ENCODE measurements at regions not wholly inside any gene's neighbourhood (a gene's known extent, or its start where the extent isn't known, plus 50 kb on each side); places are given as distances from the start of the nearest gene placed in this dataset.

DNA sequence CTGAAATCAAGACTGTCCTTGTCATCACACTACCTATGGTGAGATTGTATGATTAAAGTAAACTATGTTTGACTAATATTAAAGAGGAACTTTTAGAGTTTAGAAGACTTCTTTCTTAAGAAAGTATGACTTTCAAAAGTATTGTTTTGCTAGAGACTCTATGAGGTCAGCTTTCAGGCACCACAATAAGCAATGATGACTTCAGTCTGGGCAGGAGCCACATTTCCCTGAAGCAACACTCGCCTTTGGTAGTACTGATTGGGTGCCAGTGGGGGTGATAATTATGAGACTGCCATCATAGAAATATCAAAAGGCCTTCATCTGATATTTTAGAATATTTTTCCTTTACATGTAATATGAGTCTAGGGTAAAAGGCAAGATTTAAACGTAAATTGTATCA is 212.6 kb downstream of the DTHD1 start:
- DNase-seq, result no peak

DNA sequence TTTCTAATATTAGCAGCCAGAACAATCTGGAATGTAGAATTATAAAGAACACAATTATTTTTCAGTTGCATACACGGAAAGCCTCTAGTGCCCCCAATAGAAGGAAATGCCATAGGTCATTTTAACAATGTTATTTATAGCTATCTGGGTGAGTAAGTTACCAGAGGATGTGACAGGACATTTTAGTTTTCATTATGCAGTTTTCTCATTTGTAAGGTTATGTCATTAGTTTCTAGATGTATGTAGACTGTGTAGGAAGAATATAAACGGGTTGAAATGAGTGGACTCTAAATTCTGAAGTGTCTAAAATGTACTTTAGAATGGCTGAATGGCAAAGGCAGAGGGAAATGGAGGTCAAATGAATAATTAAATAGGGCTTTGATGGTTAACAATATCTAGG is 213.3 kb downstream of the DTHD1 start:
- no peak for DNase-seq

DNA sequence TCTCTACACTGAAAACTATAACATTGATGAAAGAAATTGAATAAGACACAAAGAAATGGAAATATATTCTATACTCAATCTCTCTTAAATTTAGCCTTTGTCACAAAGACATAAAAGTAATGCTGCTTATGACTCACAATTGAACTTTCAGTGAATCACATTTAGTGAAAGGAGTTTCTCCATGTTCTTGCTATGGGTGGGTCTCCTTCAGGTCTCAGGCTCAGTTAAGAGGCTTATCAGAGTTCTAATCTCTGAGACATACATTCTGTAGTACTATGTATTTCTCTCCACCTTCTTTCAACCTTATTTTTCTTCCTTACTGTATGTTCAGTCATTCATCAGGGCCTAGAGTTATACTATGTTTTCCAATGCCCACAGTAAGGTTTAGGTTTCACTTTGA is 220.9 kb downstream of the DTHD1 start:
- DNase-seq, result no peak

DNA sequence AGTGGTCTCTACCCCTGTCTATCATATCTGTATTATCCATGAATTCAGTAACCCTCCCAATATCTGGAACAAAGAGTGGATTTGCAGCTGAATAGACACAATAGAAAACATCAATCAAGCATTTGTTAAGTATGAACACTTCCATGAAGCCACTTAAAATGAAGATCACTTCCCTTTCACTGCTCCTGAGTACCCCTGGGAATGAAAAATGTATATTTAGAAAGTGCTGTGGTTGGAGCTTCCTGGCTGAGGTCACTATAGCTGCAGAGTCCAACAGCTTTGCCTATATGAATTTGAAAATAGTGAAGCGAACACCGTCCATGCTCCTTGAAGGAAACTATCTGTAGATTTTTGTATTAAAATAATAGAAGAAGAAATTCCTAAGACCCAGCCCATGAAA is 227.0 kb downstream of the DTHD1 start:
- no peak for DNase-seq

DNA sequence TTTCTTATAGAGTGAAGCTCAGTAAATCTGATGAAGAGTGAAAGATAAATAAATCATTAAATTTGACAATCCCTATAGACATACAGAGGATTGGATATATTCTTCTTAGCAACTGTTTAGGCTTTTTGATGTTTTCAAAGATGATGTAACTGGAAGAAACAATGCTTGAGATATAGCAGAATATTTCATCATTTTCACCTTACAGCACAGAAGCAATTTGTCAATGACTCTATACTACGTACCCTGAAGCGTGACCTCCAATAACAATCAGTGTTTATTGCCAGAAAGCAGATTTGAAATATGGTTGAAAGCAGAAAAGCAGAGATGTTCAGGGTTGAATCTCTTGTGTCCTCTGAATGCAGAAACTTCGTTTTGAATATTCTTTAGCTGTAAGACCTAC is 228.4 kb downstream of the DTHD1 start:
- DNase-seq, result no peak

DNA sequence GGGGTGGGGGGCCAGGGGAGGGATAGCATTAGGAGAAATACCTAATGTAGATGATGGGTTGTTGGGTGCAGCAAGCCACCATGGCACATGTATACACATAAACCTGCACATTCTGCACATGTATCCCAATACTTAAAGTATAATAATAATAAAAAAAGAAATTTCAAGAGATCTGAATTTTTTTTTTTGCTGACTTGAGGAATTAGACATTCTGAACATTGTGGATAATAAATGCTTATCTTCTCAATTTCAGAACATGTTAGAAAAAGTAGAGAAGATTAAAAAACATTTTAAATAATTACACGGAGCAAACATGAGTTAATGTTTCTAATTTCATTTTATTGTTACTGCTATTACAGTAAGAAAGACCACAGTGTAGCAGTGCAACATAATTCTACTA is 230.4 kb downstream of the DTHD1 start:
- no peak for DNase-seq

DNA sequence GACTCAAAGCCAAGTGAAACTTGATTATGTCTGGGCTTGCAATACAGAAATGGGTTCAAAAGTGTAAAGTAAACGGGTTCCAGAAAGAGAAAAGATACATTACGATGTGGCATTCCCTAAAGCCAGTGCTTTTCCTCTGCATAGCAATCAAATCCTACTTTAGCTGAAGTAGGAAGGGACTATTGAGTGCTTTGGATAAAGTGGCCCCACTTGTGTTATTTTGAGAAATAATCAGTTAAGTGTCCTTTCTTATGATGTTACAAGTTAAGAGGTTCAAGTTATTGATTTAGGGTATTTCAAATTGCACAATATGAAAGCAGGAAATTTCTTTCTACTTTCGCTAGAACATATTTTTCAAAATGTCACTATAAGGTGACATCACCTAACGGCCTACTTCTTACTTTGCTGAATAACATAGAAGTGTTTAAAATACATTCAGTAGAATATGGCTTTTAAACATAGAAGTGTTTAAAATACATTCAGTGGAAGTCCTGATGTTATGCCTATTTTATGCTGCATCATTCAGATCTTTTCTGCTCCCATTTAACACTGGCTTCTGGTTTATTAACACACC is 235.2 kb downstream of the DTHD1 start:
- DNase-seq, result no peak

DNA sequence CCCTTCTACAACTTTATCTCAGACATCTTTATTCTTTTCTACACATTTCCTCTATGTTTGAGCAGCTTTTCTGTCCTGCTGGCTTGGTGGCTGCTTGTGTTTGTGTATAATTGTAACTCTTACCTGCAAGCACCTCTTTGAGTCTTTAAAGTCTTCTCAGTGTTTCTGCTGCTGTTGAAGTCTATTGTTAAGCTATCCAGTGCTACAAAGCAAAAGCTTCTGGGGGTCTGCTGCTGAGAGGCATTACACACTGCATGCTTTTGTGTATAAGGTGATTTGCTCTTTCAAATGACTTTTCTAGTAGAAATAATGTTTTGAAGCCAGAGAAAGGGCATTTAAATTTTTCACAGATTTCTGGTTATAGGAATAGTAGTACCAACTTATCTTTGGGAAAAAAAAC is 241.8 kb downstream of the DTHD1 start:
- DNase-seq, result no peak

DNA sequence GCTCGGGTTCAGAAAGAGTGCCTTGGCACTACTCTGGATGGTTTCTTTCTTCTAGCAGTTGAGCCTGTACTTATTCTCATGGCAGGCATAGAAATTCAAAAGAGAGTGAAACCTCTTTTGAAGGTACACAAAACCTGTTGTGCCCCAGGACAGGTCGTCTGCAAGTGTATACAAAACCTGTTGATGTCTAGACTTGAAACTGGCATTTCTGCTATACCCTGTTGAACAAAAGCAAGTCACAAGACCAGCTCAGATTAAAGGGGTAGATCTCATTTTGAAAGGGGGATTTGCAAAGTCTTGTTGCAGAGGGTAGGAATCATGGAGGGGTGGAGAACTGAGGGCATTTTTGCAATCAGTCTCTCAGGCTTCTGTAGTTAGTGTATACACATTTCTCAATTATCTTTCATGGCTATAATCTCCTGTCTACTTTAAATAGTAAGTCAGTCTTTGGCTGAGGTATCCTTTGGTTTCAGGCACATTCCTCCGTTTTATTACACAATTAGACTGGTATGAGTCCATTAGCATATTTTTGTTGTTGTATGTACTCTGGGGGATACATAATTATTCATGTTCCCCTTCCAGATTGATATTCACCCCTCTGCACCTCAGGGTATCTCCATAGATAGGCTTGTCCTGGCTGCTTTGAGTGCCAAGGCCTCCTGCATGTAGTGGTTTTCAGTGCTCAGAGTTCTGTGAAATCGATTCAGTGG is 251.4 kb downstream of the DTHD1 start:
- no peak for DNase-seq

DNA sequence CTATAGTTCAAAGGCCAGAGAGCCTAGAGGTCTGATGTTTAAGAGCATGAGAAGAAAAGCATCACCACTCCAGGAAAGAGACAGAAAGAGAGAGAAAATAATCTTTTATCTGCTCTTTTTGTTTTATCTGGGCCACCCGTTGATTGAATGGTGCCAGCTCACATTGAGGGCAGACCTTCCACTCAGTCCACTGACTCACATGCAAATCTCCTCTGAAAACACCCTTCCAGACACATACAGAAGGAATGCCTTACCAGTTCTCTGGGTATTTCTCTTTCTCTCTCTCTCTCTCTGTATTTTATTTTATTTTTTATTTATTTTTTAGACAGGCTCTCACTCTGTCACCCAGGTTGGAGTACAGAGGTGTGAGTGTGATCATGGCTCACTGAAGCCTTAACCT is 252.5 kb downstream of the DTHD1 start:
- no peak for DNase-seq

DNA sequence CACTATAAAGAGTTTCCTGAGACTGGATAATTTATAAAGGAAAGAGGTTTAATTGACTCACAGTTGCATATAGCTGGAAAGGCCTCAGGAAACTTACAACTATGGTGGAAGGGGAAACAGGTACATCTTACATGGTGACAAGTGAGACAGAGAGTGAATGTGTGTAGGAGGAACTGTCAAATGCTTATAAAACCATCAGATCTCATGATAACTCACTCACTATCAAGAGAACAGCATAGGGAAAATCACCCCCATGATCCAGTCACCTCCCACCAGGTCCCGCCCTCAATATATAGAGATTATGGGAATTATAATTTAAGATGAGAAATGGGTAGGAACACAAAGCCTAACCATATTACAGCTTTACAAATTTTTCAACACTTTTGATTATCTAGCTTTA is 266.0 kb downstream of the DTHD1 start:
- DNase-seq, result no peak

DNA sequence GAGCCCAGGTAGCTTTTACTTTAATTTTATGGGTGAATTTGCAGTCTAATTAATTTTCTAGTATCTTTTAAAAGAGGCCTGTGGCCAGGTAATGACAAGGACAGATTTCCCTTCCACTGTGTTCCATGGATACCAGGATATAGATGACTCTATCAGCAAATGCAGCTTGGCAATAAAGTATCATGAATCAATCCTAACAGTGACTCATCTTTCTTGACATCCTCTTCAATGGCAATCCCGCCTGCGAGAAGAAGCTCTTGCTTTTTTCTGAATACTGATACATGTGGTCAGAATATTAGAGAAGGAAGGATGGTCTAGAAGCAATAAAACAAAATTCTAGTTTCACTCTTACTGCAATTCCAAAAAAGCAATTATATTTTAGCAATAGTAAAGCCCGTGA is 267.8 kb downstream of the DTHD1 start:
- DNase-seq, result no peak

DNA sequence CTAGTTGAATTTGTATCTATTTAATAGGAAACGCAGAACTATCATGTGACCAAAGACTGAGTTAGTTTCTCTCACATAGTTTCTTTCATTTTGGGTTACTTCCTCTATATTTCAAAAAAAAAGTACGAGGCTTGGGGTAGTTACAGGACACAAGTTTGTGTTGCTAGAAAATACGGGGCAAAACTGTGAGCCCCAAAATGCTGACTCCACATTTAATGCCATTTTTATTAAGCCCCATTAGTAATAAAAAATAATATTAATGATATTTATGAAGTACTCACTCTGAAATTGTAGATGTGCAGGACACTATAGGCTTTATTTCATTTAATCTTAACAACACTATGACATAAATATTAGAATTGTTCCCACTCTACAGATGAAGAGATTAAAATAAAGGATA is 268.6 kb downstream of the DTHD1 start:
- no peak for DNase-seq

DNA sequence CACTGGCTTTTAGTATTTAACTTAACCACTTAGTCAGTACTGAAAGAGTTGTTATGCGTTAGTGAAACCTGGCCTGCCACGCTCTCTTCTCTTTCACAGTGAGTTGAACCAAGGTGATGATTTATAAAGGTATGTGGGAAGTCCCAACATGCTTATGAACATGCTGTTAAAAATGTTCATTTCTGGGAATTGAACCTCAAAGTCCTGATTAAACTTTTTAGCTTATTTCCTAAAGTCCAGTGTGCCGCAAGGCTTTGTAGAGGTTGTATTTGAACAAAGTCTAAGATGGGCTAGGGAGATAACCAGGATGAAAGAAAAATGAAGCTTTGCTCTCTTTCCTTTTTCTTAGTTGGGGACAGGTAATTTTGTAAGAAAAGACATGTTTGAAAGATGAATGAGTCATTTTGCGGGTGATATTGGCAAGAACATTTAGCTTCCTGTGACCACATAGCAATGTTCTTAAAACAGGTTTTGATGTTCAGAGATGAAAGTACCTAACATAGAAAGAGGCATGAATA is 270.3 kb downstream of the DTHD1 start:
- DNase-seq, result no peak

DNA sequence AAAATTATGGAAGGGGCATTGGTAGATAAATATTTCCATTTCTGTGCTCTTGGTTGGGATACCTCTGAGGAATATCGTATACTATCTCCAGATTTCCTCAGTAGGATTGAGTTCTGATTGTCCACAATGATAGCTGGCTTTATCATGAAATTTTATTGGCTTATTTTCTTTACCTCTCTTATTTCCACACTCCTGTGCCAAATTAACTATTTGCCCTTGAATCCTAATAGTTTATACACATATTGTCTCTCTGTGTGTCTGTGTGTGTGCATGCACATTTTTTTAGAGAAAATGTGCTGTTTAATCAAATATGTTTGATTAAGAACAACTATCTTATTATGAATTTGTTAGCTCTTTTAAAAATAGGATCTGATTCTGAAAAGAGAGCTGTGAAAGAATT is 271.6 kb downstream of the DTHD1 start:
- DNase-seq, result no peak

DNA sequence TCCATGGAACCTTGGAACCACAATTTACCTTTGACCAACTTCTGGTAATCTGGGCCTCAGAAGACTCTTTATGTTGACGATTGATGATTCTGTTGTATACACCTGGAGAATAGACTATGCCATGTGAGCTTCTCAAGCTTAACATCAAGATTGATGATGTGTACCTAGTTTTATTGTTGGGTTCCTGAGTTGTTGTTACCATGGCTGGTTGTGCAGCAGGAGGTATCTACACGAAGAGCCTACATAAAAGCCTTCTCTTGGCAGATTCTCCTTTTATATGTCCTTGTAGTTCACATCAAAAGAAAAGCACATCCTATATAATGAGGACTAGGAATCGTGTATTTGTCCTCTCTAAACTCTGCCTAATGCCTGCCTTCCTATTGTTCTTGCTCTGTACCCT is 272.0 kb downstream of the DTHD1 start:
- no peak for DNase-seq

DNA sequence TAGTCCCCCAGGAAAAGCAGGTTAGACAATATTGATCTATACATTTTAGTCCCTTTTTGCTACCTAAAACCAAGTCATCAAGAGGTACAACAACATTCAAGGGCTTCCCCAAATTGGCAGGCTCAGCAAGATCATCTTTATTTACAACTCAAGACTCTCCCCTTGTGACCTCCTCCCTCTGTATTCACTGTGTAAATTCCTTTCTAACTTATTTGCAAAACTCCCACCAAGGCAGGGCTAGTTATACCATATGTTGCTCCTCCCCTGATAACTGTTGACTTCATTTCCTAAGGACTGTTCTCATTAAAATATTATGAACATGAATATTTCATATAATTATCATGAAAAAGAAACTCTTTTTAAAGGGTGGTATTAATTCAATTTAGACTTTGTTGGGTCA is 275.6 kb downstream of the DTHD1 start:
- no peak for DNase-seq

DNA sequence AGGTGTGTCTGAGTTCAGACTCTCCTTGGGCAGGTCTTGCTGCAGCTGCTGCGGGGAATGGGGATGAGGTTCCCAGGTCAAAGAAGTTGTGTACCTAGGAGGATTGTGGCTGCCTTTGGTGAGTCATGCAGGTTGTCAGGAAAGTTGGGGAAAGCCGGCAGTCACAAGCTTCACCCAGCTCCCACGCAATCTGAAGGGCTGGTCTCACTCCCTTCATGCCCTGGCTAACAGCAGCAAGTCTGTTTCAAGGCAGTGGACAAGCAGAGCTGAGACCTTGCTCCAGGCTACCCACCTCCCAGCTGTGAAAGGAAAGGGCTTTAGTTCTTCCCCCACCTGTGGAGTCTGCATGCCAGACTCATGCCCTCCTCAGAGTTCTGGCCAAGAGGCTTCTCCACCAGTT is 287.2 kb downstream of the DTHD1 start:
- DNase-seq, result no peak

DNA sequence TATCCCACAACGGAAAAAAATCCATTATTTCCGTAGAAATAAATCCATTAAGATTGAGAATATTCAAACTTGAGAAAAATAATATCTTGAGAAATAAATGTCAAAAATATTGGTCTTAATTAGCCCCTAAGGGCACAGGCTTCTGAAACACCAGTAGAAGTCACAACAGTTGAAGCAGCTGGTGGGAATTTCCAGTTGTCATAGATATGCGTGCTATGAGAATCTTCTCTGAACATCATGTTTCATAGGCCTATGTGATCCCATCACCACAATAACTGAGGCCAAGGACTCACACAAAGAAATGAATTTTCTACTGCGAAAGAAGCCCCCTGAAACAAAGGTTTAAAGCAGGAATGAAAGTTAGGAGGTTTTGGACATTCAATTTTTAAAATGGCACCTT is 292.0 kb downstream of the DTHD1 start:
- DNase-seq, result no peak

DNA sequence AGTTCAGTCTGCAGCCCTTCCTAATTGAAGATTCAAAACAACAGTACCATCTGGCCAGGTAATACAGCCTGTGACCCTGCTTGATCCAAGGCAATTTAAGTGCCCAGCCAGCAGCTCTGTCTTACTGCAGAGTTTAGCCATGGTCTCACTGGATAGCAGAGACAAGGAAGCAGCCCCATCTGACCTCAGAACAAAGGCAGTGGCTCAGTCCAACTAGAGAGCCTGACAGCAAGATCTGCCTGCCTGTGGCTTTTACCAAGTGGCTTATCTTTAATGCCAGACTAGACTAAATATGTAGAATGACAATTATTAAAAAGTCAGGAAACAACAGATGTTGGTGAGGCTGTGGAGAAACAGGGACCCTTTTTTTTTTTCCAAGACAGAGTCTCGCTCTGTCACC is 293.4 kb downstream of the DTHD1 start:
- DNase-seq, result no peak

DNA sequence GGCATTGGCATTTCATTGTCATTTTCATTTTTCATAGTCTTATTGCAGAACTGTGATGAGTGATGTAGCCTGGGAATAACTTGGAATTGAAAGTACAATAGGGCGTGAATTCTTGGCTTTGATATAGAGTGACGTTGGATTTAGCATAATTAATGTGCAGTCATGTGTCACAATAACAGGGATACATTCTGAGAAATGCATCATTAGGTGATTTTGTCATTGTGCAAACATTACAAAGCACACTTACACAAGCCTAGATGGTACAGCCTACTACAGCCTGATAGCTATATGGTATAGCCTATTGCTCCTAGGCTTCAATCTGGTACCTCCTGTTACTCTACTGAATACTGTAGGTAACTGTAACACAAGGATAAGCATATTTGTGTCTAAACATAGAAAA is 300.8 kb downstream of the DTHD1 start:
- no peak for DNase-seq

DNA sequence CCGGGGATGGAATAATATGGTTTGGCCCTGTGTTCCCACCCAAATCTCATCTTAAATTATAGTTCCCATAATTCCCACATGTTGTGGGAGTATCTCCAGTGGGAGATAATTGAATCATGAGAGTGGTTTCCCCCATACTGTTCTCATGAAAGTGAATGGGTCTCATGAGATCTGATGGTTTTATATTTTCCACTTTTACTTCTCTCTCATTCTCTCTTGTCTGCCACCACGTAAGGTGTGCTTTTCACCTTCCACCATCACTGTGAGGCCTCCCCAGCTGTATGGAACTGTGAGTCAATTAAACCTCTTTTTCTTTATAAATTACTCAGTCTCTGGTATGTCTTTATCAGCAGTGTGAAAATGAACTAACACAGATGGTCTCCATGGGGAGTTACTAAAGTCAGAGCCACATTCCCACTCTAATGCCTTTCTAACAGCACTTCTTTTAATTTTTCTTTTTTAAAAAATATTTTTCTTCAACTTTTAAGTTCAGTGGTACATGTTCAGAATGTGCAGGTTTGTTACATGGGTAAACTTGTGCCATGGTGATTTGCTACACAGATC is 306.6 kb downstream of the DTHD1 start:
- no peak for DNase-seq

DNA sequence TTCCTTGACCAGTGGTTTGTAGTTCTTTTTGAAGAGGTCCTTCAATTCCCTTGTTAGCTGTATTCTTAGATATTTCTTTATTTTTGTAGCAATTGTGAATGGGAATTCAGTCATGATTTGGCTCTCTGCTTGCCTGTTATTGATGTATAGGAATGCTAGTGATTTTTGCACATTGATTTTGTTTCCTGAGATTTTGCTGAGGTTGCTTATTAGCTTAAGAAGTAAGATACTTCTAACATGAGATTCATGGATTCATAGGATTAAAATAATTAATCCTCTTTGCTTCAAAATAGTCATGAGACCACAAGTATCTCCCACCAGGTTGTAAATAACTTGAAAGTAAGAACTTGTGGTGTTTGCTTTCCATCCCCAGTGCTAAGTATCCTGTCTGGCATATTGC is 308.9 kb downstream of the DTHD1 start:
- DNase-seq, result no peak

DNA sequence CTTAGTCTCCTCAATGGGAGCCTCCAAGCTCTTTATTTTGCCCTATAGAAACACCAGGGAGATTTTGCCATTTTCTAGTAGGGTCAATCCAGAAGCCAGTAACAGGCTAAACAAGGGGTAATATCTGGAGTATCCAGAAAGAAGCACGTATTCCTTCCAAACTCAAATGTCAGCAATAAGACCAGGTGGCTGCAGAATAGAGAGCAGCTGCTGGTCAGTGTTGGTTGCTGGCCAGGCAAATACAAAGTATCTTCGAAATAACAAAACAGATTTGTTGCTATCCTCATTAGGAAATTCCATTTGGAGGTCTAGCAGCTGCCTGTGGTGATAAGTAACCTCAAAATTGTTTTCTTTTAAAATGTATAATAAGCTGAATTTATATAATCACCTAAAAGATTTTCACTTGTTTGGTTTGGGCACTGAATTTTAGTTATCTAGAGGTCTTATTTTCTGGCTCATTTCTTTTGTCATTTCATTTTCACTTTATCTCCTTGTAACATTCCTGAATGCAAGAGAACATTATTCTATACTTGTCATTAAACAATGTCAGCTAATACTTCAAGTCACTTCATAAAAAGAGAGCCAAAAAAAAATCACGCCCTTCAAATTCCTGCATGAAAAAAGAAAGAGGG is 320.6 kb downstream of the DTHD1 start:
- DNase-seq, result no peak
